Spleen (tissue), 11 donors: ENCODE measurements at regions not wholly inside any gene's neighbourhood (a gene's known extent, or its start where the extent isn't known, plus 50 kb on each side); places are given as distances from the start of the nearest gene placed in this dataset.

Experiments
- DNase-seq: peaks from one replicate; pipeline ENCODE4 v3.0.0-alpha.2; 2020
- H3K27ac ChIP-seq, 8 donors: fragments of 200-600 bp; sonication (generic) in 7 of 8; 1 replicate in 4 of 8; 2 replicates in 4 of 8; pipeline versions ENCODE4 v1.5.0 to v1.8.0; 2016 to 2021; ENCODE audit warnings: inconsistent platforms in 4 of 8, mild to moderate bottlenecking in 4 of 8, moderate library complexity in 1 of 8
- H3K27me3 ChIP-seq, 7 donors: fragments of 200-600 bp; sonication (generic) in 6 of 7; replicated peaks in 1 of 7; 1 replicate in 4 of 7; 2 replicates in 3 of 7; pipeline versions ENCODE4 v1.5.0 to v1.8.0; 2016 to 2021; ENCODE audit warnings: inconsistent platforms in 3 of 7, mild to moderate bottlenecking in 1 of 7
- H3K36me3 ChIP-seq, 6 donors: fragments of 200-600 bp; sonication (generic) in 5 of 6; 1 replicate in 4 of 6; 2 replicates in 2 of 6; pipeline versions ENCODE4 v1.5.0 to v1.8.0; 2016 to 2021; ENCODE audit warnings: inconsistent platforms in 2 of 6
- H3K4me1 ChIP-seq, 6 donors: fragments of 200-600 bp; sonication (generic) in 5 of 6; 1 replicate in 3 of 6; 2 replicates in 3 of 6; pipeline versions ENCODE4 v1.5.0 to v1.8.0; 2016 to 2021; ENCODE audit warnings: inconsistent platforms in 3 of 6
- H3K4me3 ChIP-seq, 8 donors: fragments of 200-600 bp; sonication (generic) in 7 of 8; 1 replicate in 4 of 8; 2 replicates in 4 of 8; pipeline versions ENCODE4 v1.5.0 to v1.8.0; 2016 to 2021; ENCODE audit warnings: inconsistent platforms in 4 of 8, mild to moderate bottlenecking in 4 of 8, moderate library complexity in 2 of 8
- H3K9me3 ChIP-seq, 8 donors: fragments of 200-600 bp; sonication (generic) in 7 of 8; 1 replicate in 4 of 8; 2 replicates in 4 of 8; pipeline versions ENCODE4 v1.5.0 to v1.8.0; 2016 to 2021; ENCODE audit warnings: inconsistent platforms in 4 of 8
- POLR2A ChIP-seq, 3 donors: fragments of 450-650 bp; IDR thresholded peaks; one replicate each; pipeline ENCODE4 v1.5.1; 2017; ENCODE audit warnings: antibody characterized with exemption in 3 of 3, mild to moderate bottlenecking in 1 of 3
- POLR2AphosphoS5 ChIP-seq, 3 donors: sonication (generic); formaldehyde crosslinking; IDR thresholded peaks; one replicate each; pipeline ENCODE4 v1.5.1; 2017; ENCODE audit warnings: antibody characterized with exemption in 3 of 3
- WGBS, 5 donors: extraction: QIAGEN DNeasy Blood & Tissue Kit in 3 of 5; methylation state at CpG; one replicate each; pipeline versions ENCODE4 v1.1.5 to v1.1.7; 2013 to 2018; 5-methylcytosine and 5-hydroxymethylcytosine counted together
- intact Hi-C: fragments of 100-400 bp; cut with DNase I; formaldehyde crosslinking; loops from one replicate; pipeline ENCODE4 v1.15.0; 2023; ENCODE audit warnings: low total_unique reads
- TF ChIP-seq, protein P1 (sequence below), 11 experiments: fragments of 200-600 bp in 7 of 11; fragments of 450-650 bp in 4 of 11; sonication (generic) in 4 of 11; IDR thresholded peaks in 8 of 11; conservative IDR thresholded peaks in 3 of 11; 1 replicate in 7 of 11; 2 replicates in 4 of 11; pipeline versions ENCODE4 v1.4.0 to v1.8.0; 2016 to 2021; ENCODE audit warnings: antibody characterized with exemption in 11 of 11, inconsistent platforms in 4 of 11, mild to moderate bottlenecking in 1 of 11
- donor health status: healthy with polysubstance abuse.
- donor health status: DM: no; HTN: no; CAD: no; lungs with moderate emphysema.
- donor health status: DM: no; HTN: no; CAD: no.
- donor health status: Bipolar disorder and iron deficiency.
- donor health status: healthy.
- donor health status: DM: no; HTN: no; CAD: no.
- donor health status: DM: yes; HTN: yes; CAD: no.

DNA sequence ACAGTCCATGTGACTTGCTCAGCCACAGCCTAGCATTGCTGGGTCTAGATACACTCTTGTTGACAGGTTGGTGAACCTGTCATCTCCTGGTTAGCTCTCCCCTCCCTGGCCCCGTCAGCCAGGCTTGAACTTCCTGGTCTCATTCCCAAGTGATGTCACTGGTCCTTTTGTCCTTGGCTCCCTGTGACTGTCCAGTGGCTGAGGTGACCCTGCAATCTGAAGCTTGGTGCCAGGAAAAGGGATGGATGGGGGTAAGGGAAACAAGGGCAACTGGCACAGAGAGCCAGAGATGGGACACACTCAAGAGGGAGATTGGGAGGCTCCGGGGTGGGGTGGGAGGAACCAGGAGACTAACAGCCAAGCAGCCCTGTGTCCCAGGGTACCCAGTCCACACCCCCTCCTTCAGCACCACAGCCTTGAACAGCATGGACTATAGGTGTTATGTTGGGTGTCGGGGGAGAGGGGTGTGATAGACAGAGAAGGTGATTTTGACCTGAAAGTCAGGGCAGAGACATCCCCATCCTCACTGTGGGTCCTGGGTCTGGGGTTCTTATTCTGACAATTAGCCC lies 63.8 kb upstream of the THY1 start:
- no peak for DNase-seq
- Histone ChIP-seq H3K4me3 (no peak overlapping the region), H3K36me3 (no peaks in the 10 kb centered on the region), H3K27ac (no peak overlapping the region), H3K9me3 (no peaks in the 10 kb centered on the region), H3K27me3 (peaks cover 0 to 50% (median 4%) of the 10 kb centered on the region in 7 donors), H3K4me1 (peaks cover 0 to under 1% (median 0%) of the 10 kb centered on the region in 6 donors)
- intact Hi-C loops: loop anchor here (10.0 kb wide), 1 partner anchor 618 kb away; no protein-coding TSS in a partner anchor
- TF ChIP-seq POLR2A (IDR thresholded peaks at IDR 0.05) (no peak), POLR2AphosphoS5 (IDR thresholded peaks at IDR 0.05) (no peak)
- TF ChIP-seq, protein P1, sequence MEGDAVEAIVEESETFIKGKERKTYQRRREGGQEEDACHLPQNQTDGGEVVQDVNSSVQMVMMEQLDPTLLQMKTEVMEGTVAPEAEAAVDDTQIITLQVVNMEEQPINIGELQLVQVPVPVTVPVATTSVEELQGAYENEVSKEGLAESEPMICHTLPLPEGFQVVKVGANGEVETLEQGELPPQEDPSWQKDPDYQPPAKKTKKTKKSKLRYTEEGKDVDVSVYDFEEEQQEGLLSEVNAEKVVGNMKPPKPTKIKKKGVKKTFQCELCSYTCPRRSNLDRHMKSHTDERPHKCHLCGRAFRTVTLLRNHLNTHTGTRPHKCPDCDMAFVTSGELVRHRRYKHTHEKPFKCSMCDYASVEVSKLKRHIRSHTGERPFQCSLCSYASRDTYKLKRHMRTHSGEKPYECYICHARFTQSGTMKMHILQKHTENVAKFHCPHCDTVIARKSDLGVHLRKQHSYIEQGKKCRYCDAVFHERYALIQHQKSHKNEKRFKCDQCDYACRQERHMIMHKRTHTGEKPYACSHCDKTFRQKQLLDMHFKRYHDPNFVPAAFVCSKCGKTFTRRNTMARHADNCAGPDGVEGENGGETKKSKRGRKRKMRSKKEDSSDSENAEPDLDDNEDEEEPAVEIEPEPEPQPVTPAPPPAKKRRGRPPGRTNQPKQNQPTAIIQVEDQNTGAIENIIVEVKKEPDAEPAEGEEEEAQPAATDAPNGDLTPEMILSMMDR (IDR thresholded peaks at IDR 0.05 in 8 of 11, conservative IDR thresholded peaks at IDR 0.05 in 3 of 11): no peak
- WGBS, 5 donors: 62 to 74% (median 72%) methylated on average over 3 of the region's 3 CpGs

DNA sequence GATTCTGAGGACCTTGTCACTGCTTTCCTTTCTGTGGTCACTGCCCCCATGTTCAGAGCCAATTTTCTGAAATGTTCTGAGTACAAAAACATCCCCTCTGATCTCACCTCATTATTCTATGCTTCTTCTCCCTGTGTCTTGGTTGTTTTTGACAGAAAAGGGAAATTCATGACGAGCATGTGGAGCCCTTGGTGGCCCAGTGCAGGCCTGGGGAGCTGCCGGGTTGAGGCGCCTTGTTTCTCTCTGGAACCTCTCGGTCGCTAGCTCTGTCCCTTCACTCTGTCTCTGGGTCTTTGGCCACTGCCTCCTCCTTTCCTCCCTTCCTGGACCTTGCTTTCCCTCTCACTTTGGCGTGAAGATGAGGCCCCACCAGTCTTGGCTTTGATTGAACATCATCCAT lies 63.0 kb upstream of the THY1 start:
- no peaks in the 10 kb centered on the region for H3K9me3 ChIP-seq
- TF ChIP-seq POLR2AphosphoS5 (IDR thresholded peaks at IDR 0.05): no peak
- TF ChIP-seq, protein P1 (IDR thresholded peaks at IDR 0.05 in 8 of 11, conservative IDR thresholded peaks at IDR 0.05 in 3 of 11): no peak
- no peak for TF ChIP-seq POLR2A (IDR thresholded peaks at IDR 0.05)
- no peak for DNase-seq
- H3K27ac ChIP-seq: no peak overlapping the region
- 62 to 73% (median 71%) methylated on average over 5 of the region's 6 CpGs for WGBS, 5 donors
- H3K27me3 ChIP-seq: peaks cover 0 to 58% (median 9%) of the 10 kb centered on the region in 7 donors
- no peaks in the 10 kb centered on the region for H3K36me3 ChIP-seq
- H3K4me3 ChIP-seq: no peak overlapping the region
- H3K4me1 ChIP-seq: peaks cover 0 to 7% (median 4%) of the 10 kb centered on the region in 6 donors
- intact Hi-C loops: loop anchor here (10.0 kb wide), 1 partner anchor 619 kb away; no protein-coding TSS in a partner anchor

DNA sequence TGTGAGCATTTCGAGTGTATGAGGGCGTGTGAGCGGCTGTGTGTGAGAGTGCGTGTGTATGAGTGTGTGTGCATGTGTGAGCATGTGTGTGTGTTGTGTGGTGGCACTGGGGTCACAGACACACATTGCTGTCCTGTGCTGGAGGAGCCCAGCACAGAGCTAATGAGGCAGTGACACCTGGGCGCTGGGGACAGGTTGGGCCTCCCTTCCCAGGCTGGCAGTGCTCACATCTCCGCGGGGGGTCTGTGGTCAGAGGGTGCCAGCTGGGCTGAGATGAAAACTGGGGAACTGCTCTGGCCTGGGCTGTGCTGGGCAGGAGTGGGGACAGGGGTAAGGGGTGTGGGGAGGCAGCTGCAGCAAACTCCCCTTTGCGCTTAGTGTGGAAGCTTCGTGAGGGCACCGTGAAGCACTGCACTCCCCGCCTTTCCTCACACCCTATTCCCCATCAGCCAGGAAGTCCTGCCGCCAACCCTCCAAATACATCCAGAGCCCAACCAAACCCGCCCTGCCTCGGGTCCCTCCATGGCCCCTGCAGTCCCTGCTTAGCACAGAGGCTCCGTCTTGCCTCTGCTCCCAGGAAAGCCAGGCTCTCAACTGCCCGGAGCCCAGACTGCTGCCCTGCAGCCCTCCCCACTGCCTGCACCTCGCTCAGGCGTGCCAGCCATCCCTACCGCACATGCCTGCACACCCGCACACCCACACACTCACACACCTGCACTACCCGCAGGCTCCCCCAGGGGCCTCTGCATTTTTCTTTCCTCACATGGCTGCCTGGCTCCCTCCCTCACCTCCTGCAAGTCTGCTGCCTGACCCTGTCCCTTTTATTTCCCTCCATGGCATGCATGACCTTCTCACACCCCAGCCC lies 62.0 kb upstream of the THY1 start:
- Histone ChIP-seq H3K4me3 (no peak overlapping the region), H3K36me3 (no peaks in the 10 kb centered on the region), H3K9me3 (no peaks in the 10 kb centered on the region), H3K4me1 (peaks cover 0 to 7% (median 4%) of the 10 kb centered on the region in 6 donors), H3K27me3 (peaks cover 0 to 63% (median 9%) of the 10 kb centered on the region in 7 donors), H3K27ac (no peak overlapping the region)
- no peak for TF ChIP-seq POLR2A (IDR thresholded peaks at IDR 0.05)
- TF ChIP-seq, protein P1 (IDR thresholded peaks at IDR 0.05 in 8 of 11, conservative IDR thresholded peaks at IDR 0.05 in 3 of 11): no peak
- no peak for TF ChIP-seq POLR2AphosphoS5 (IDR thresholded peaks at IDR 0.05)
- intact Hi-C loops: loop anchor here (10.0 kb wide), 1 partner anchor 620 kb away; no protein-coding TSS in a partner anchor
- DNase-seq: peak; percentile 59
- WGBS, 5 donors: 79 to 83% (median 82%) methylated on average over 20 to 21 of the region's 21 CpGs

DNA sequence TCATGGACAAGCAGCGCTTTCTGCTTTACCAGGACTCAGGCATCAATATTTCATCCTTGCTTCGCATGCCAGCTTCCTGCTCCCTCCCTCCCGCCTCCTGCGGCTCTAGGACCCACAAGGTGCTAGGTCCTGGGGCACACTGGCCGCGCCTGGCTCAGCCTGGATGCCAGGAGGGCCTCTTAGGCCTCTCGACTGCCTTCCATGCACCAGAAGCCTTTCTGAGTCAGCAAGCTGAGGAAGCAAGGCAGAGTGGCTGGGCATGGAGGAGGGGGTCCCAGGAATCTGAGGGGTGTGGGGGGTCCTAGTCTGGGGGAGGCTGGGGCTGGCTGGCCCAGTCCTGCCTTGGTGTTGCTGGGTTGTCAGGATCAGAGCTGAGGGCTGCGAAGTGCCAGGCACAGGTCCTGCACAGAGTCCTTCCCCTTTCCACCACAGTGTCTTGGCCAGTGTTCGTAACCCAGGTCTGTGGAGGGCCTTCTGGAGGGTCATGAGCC lies 61.0 kb upstream of the THY1 start:
- intact Hi-C loops: loop anchor here (10.0 kb wide), 1 partner anchor 621 kb away; no protein-coding TSS in a partner anchor
- DNase-seq: no peak

More for the DNA sequence above, 61.0 kb upstream of the THY1 start:
- H3K4me3 ChIP-seq: no peak overlapping the region
- H3K4me1 ChIP-seq: peaks cover 0 to 7% (median 4%) of the 10 kb centered on the region in 6 donors
- H3K27ac ChIP-seq: no peak overlapping the region
- H3K36me3 ChIP-seq: no peaks in the 10 kb centered on the region
- no peaks in the 10 kb centered on the region for H3K9me3 ChIP-seq
- H3K27me3 ChIP-seq: peaks cover 0 to 58% (median 9%) of the 10 kb centered on the region in 7 donors
- 80 to 90% (median 87%) methylated on average over 9 of the region's 9 CpGs for WGBS, 5 donors
- TF ChIP-seq, protein P1 (IDR thresholded peaks at IDR 0.05 in 8 of 11, conservative IDR thresholded peaks at IDR 0.05 in 3 of 11): no peak
- TF ChIP-seq POLR2AphosphoS5 (IDR thresholded peaks at IDR 0.05) (no peak), POLR2A (IDR thresholded peaks at IDR 0.05) (no peak)
